RWPE1 (cell line): ENCODE measurements at regions not wholly inside any gene's neighbourhood (a gene's known extent, or its start where the extent isn't known, plus 50 kb on each side); places are given as distances from the start of the nearest gene placed in this dataset.

Experiments
- CTCF ChIA-PET: fragments of 350-600 bp; sonication (Branson Sonifier 250); formaldehyde crosslinking; extraction: SDS; loops from one replicate; lab custom pipeline; 2021; lab: Yijun Ruan, JAX
- POLR2A ChIA-PET: fragments of 400-600 bp; formaldehyde crosslinking; extraction: SDS; loops from one replicate; lab custom pipeline; 2020; ENCODE audit warnings: antibody characterized with exemption; ENCODE audit not compliant: low non-redundant PET; lab: Yijun Ruan, JAX
- DNase-seq: peaks from one replicate; pipeline ENCODE4 v3.0.0; 2012; ENCODE audit warnings: low spot score
- H3K27ac ChIP-seq: fragments of 450-650 bp; 2 replicates; pipeline ENCODE4 v1.5.1; 2017
- CTCF ChIP-seq: fragments of 450-650 bp; conservative IDR thresholded peaks from 2 replicates; pipeline ENCODE4 v1.5.1; 2017; ENCODE audit warnings: low read depth, mild to moderate bottlenecking

- no peak overlapping the region for H3K27ac ChIP-seq
- no peak for DNase-seq
- CTCF ChIA-PET = no interaction called here
- TF ChIP-seq CTCF = no peak
- POLR2A ChIA-PET = no interaction called here
These were observed 82.4 kb upstream of the ZIC3 start for GRCh38 chrX:137483554-137483953.

GRCh38 chrX:137482136-137482535, 83.8 kb upstream of the ZIC3 start:
- no peak for TF ChIP-seq CTCF
- ChIA-PET CTCF (no interaction called here), POLR2A (no interaction called here)
- no peak for DNase-seq
- no peak overlapping the region for H3K27ac ChIP-seq

GRCh38 chrX:137479386-137479785, 86.5 kb upstream of the ZIC3 start:
- DNase-seq = no peak

GRCh38 chrX:137441711-137442110, 124.2 kb upstream of the ZIC3 start:
- no peak overlapping the region for H3K27ac ChIP-seq
- TF ChIP-seq CTCF = no peak
- ChIA-PET CTCF (no interaction called here), POLR2A (no interaction called here)
- no peak for DNase-seq

More at GRCh38 chrX:137479386-137479785, 86.5 kb upstream of the ZIC3 start:
- ChIA-PET CTCF (no interaction called here), POLR2A (no interaction called here)
- H3K27ac ChIP-seq = no peak overlapping the region
- no peak for TF ChIP-seq CTCF

- DNase-seq = no peak
These were observed 133.3 kb upstream of the ZIC3 start for GRCh38 chrX:137432609-137433008.

GRCh38 chrX:137431693-137432488, 134.0 kb upstream of the ZIC3 start:
- ChIA-PET POLR2A (no interaction called here), CTCF (interaction anchor here (0.6 kb wide), 1 partner anchor 35 kb away, joined by 4 read pairs; no protein-coding TSS in a partner anchor)
- DNase-seq = no peak
- TF ChIP-seq CTCF = no peak
- H3K27ac ChIP-seq = no peak overlapping the region

More at GRCh38 chrX:137432609-137433008, 133.3 kb upstream of the ZIC3 start:
- TF ChIP-seq CTCF = no peak
- ChIA-PET CTCF (interaction anchor here (0.6 kb wide), 1 partner anchor 35 kb away, joined by 4 read pairs; no protein-coding TSS in a partner anchor), POLR2A (no interaction called here)
- H3K27ac ChIP-seq = no peak overlapping the region
